ENCODE measurements at regions not wholly inside any gene's neighbourhood (a gene's known extent, or its start where the extent isn't known, plus 50 kb on each side); places are given as distances from the start of the nearest gene placed in this dataset.

DNA sequence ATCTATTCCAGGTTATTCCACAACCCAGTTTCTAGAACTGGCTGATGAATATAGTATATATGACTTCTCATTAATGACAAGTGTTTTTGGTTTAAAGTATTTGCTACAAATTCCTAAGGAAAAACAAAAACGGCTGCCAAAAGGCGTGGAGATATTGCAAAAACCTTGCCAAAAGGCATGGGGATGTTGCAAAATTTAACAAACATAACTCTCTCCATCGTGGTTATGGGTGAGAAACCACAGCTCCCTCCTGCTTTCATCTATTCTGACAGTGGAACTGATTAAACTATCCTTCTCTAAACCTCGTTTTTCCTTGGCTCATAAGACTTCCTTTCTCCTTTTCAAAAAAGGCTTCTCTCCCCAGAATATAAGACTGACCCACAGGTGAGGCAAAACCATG, 342.0 kb upstream of the PDZRN3 start:
- TF ChIP-seq, protein P1, sequence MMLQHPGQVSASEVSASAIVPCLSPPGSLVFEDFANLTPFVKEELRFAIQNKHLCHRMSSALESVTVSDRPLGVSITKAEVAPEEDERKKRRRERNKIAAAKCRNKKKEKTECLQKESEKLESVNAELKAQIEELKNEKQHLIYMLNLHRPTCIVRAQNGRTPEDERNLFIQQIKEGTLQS (IDR thresholded peaks at IDR 0.05; ENCODE audit: borderline replicate concordance, extremely low read depth, low read depth, low read length): no peak
- TF ChIP-seq POLR2AphosphoS5 (IDR thresholded peaks at IDR 0.05; ENCODE audit: low read length) (no peak), RB1 (IDR thresholded peaks at IDR 0.05; ENCODE audit: borderline replicate concordance) (no peak), CREB1 (IDR thresholded peaks at IDR 0.05; ENCODE audit: low read depth) (no peak), SP1 (IDR thresholded peaks at IDR 0.05; ENCODE audit: low read depth, low read length) (no peak), SPI1 (IDR thresholded peaks at IDR 0.05; ENCODE audit: borderline replicate concordance, insufficient read depth, low read depth, low read length) (no peak), POLR2A (IDR thresholded peaks at IDR 0.05; ENCODE audit: low read depth, low read length) (no peak), NFIC (IDR thresholded peaks at IDR 0.05; ENCODE audit: low read depth, low read length) (no peak), NFXL1 (IDR thresholded peaks at IDR 0.05; ENCODE audit: borderline replicate concordance) (no peak), KDM1A (IDR thresholded peaks at IDR 0.05; ENCODE audit: borderline replicate concordance) (no peak)
- TF ChIP-seq, protein P2, sequence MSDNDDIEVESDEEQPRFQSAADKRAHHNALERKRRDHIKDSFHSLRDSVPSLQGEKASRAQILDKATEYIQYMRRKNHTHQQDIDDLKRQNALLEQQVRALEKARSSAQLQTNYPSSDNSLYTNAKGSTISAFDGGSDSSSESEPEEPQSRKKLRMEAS (IDR thresholded peaks at IDR 0.05; ENCODE audit: low read depth, low read length): no peak
- TF ChIP-seq, protein P3, sequence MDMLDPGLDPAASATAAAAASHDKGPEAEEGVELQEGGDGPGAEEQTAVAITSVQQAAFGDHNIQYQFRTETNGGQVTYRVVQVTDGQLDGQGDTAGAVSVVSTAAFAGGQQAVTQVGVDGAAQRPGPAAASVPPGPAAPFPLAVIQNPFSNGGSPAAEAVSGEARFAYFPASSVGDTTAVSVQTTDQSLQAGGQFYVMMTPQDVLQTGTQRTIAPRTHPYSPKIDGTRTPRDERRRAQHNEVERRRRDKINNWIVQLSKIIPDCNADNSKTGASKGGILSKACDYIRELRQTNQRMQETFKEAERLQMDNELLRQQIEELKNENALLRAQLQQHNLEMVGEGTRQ (IDR thresholded peaks at IDR 0.05; ENCODE audit: borderline replicate concordance, low read depth, low read length): no peak
- TF ChIP-seq, protein P4, sequence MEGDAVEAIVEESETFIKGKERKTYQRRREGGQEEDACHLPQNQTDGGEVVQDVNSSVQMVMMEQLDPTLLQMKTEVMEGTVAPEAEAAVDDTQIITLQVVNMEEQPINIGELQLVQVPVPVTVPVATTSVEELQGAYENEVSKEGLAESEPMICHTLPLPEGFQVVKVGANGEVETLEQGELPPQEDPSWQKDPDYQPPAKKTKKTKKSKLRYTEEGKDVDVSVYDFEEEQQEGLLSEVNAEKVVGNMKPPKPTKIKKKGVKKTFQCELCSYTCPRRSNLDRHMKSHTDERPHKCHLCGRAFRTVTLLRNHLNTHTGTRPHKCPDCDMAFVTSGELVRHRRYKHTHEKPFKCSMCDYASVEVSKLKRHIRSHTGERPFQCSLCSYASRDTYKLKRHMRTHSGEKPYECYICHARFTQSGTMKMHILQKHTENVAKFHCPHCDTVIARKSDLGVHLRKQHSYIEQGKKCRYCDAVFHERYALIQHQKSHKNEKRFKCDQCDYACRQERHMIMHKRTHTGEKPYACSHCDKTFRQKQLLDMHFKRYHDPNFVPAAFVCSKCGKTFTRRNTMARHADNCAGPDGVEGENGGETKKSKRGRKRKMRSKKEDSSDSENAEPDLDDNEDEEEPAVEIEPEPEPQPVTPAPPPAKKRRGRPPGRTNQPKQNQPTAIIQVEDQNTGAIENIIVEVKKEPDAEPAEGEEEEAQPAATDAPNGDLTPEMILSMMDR (IDR thresholded peaks at IDR 0.05 in 2 of 3, conservative IDR thresholded peaks at IDR 0.05 in 1 of 3; ENCODE audit: control insufficient read depth in 2 of 3, extremely low read depth in 1 of 3, insufficient read depth in 1 of 3, low read depth in 3 of 3, low read length in 3 of 3): no peak
- TF ChIP-seq, protein P5, sequence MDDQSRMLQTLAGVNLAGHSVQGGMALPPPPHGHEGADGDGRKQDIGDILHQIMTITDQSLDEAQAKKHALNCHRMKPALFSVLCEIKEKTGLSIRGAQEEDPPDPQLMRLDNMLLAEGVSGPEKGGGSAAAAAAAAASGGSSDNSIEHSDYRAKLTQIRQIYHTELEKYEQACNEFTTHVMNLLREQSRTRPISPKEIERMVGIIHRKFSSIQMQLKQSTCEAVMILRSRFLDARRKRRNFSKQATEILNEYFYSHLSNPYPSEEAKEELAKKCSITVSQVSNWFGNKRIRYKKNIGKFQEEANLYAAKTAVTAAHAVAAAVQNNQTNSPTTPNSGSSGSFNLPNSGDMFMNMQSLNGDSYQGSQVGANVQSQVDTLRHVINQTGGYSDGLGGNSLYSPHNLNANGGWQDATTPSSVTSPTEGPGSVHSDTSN (IDR thresholded peaks at IDR 0.05; ENCODE audit: insufficient replicate concordance, low read depth, low read length): no peak

Data from GM12878 (cell line).